Breast epithelium (tissue), 3 donors: ENCODE measurements at regions not wholly inside any gene's neighbourhood (a gene's known extent, or its start where the extent isn't known, plus 50 kb on each side); places are given as distances from the start of the nearest gene placed in this dataset.

Experiments
- CTCF ChIP-seq, 3 donors: fragments of 450-650 bp; IDR thresholded peaks; one replicate each; pipeline ENCODE4 v1.5.1; 2016 to 2017; ENCODE audit warnings: antibody characterized with exemption in 3 of 3, mild to moderate bottlenecking in 3 of 3, moderate library complexity in 3 of 3
- POLR2A ChIP-seq: fragments of 450-650 bp; IDR thresholded peaks from one replicate; pipeline ENCODE4 v1.6.1; 2016; ENCODE audit warnings: antibody characterized with exemption, mild to moderate bottlenecking, moderate library complexity

DNA sequence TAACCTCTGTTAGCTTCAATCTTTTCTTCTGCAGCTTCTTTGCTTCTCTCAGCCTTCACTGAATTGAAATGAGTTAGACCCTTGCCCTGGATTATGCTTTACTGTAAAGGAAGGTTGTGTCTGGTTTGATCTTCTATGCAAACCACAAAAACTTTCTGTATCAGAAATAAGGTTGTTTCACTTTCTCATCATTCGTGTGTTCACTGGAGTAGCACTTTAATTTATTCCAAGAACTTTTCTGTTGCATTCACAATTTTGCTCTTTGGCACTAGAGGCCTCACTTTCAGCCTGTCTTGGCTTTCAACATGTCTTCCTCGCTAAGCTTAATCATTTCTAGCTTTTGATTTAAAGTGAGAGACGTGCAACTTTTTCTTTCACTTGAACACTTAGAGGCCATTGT, 365.3 kb downstream of the TDRD15 start:
- TF ChIP-seq POLR2A (no peak), CTCF (IDR thresholded peaks at IDR 0.05) (no peak)
